Stimulated activated naive CD8-positive, alpha-beta T cell treated with anti-CD3 and anti-CD28 coated beads, Interleukin-15, amount 100 ng/mL, for 72 hours (primary cell): ENCODE measurements at regions not wholly inside any gene's neighbourhood (a gene's known extent, or its start where the extent isn't known, plus 50 kb on each side); places are given as distances from the start of the nearest gene placed in this dataset.

ENCODE experiments used
- ATAC-seq: fragments of 150-1000 bp; cut with Tn5 transposase; 2 replicates; pipeline ENCODE4 v1.10.0; 2021; ENCODE audit warnings: mild to moderate bottlenecking, moderate library complexity
- DNase-seq, 2 donors: peaks; one replicate each; pipeline ENCODE4 v3.0.0; 2021 to 2022
- H3K27ac Mint-ChIP-seq, 2 donors: one replicate each; pipeline ENCODE4 v1.8.0; 2022; ENCODE audit warnings: mild to moderate bottlenecking in 2 of 2, mixed read lengths in 2 of 2, moderate library complexity in 2 of 2
- H3K27me3 Mint-ChIP-seq: one replicate; pipeline ENCODE4 v1.8.0; 2022; ENCODE audit warnings: mixed read lengths
- H3K4me1 Mint-ChIP-seq: one replicate; pipeline ENCODE4 v1.8.0; 2022; ENCODE audit warnings: mild to moderate bottlenecking, mixed read lengths
- H3K4me3 Mint-ChIP-seq, 2 donors: one replicate each; pipeline ENCODE4 v1.8.0; 2022; ENCODE audit warnings: mild to moderate bottlenecking in 2 of 2, mixed read lengths in 2 of 2, moderate library complexity in 1 of 2
- H3K9me3 Mint-ChIP-seq, 2 donors: one replicate each; pipeline ENCODE4 v1.8.0; 2022; ENCODE audit warnings: mixed read lengths in 2 of 2

GRCh38 chr14:75226755-75227544 is 50.5 kb upstream of the TMED10 start:
- peaks cover 64% of the 10 kb centered on the region for H3K4me1 Mint-ChIP-seq
- H3K27ac Mint-ChIP-seq = peak overlapping the region in 1 of 2 donors; percentile 51
- H3K4me3 Mint-ChIP-seq = no peak overlapping the region
- DNase-seq = no peak
- H3K9me3 Mint-ChIP-seq = no peaks in the 10 kb centered on the region
- peaks cover 33% of the 10 kb centered on the region for H3K27me3 Mint-ChIP-seq
- ATAC-seq = peak; percentile 83
